GM18907 (cell line): ENCODE measurements at regions not wholly inside any gene's neighbourhood (a gene's known extent, or its start where the extent isn't known, plus 50 kb on each side); places are given as distances from the start of the nearest gene placed in this dataset.

Source experiments
- ATAC-seq: cut with Tn5 transposase; IDR thresholded peaks from one replicate; pipeline ENCODE4 v1.9.1; 2021; ENCODE audit warnings: mild to moderate bottlenecking, moderate library complexity; ENCODE audit not compliant: unreplicated experiment

DNA sequence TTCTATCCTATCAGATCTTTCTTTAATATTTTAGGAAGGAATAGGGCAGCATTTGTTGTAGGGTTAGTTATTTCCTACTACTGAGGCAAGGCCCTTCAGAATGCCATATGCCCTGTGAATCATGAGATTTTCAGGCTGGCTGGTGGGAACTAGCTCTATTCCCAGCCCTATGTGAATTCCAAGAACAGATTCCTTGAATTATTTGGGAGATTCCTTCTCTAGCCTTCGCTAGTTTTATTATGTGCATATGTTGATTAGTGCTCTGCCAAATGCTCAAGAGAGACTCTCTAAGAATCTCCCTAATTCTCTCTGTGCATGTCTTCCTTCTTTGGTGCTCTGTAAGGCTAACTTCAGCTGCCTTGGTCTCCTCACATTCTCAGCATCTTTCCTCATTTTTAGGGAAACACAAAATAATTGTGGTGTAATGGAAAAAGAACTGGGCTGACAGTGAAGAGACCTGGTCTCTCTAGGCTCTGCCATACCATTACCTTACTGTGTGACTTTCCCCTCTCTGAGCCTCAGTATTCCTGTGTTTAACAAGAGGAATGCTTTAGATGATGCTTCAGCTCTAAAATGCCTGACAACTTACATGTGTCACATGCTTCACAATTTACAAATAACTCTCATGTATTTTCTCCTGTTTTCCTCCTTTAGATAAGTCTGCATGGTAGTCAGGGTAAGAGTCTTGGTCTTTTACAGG, 79.7 kb downstream of the VMA21 start:
- ATAC-seq = no peak

DNA sequence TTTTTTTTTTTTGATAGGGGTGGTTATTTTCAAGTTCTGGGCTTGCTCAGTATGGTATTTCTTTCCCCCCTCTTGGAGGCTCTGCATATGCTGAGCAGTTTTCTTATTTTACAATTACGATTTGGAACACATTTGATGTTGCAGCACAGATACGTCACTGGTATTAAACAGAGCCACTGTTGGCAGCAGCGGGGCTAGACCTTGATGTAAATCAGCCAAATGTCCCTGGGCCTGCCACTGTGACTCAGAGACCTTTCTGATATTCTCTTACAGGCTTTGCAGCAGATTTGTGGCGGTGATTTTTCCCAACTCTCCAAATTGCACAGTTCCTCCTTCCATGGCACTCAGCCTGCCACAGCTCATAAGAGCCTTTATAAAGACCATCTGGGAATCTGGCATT, 81.1 kb downstream of the VMA21 start:
- no peak for ATAC-seq

- ATAC-seq = peak; percentile 75
Measured at GRCh38 chrX:151488677-151489076, 74.8 kb upstream of the PASD1 start.

DNA sequence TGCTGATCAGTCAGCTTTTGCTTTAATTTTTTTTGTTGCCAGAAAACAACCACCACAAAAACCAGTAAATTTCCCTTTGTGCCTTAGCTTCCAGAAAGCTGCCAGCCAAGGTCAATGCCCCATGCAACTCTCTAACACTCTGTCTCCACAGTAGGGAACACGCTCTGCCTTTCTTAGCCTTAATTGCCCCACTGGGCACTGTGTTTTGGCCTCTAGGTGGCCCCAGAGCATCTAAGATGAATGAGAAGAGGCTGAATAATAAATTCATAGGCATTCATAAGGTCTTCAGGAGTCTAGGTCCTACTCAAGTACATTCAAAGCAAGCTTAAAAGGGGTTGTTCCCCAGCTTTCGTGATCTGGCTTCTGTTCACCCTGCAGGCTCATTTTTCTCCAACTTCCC, 57.7 kb upstream of the PASD1 start:
- no peak for ATAC-seq

DNA sequence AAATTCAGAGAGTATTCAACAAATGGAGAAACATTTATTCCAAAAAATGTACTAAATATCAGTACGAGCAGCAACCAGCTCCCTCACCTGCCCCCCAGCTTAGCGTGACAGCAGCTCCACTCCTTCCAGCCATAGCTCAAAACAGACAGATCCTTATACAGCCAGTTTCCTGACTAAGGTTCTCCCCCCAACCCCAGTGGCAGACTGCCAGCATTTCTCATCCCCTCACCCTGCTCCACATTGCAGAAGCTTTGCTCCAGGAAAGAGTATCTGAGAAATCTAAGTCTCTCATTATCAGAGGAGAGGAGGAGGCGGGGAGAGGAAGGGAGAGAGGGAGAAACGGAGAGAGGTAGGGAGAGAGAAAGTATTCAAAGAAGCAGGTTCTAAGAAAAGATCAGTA, 53.3 kb upstream of the PASD1 start:
- no peak for ATAC-seq

- ATAC-seq = no peak
Measured at GRCh38 chrX:151513472-151513871, 50.0 kb upstream of the PASD1 start.
